ENCODE measurements at regions not wholly inside any gene's neighbourhood (a gene's known extent, or its start where the extent isn't known, plus 50 kb on each side); places are given as distances from the start of the nearest gene placed in this dataset.
A peak's percentile ranks its signal among the peaks of the same experiment; 100 is the strongest.

- peak; percentile 5 for DNase-seq (ENCODE audit: low read depth)
- TF ChIP-seq CTCF (conservative IDR thresholded peaks at IDR 0.05; ENCODE audit: low read depth, low read length) = no peak
- no peak overlapping the region for H3K4me3 ChIP-seq (ENCODE audit: low read depth, low read length)
Observed at GRCh38 chr2:5798084-5798483, 105.9 kb downstream of the SOX11 start.

- no peak for TF ChIP-seq CTCF (conservative IDR thresholded peaks at IDR 0.05; ENCODE audit: low read depth, low read length)
- no peak for DNase-seq (ENCODE audit: low read depth)
- no peak overlapping the region for H3K4me3 ChIP-seq (ENCODE audit: low read depth, low read length)
Observed at GRCh38 chr2:5799348-5799747, 107.2 kb downstream of the SOX11 start.

- H3K4me3 ChIP-seq (ENCODE audit: low read depth, low read length) = no peak overlapping the region
- DNase-seq (ENCODE audit: low read depth) = peak; percentile 21
- no peak for TF ChIP-seq CTCF (conservative IDR thresholded peaks at IDR 0.05; ENCODE audit: low read depth, low read length)
Observed at GRCh38 chr2:5803547-5803946, 111.4 kb downstream of the SOX11 start.

GRCh38 chr2:5818961-5819600, 126.9 kb downstream of the SOX11 start:
- no peak overlapping the region for H3K4me3 ChIP-seq (ENCODE audit: low read depth, low read length)
- no peak for DNase-seq (ENCODE audit: low read depth)
- no peak for TF ChIP-seq CTCF (conservative IDR thresholded peaks at IDR 0.05; ENCODE audit: low read depth, low read length)

GRCh38 chr2:5824126-5824525, 131.9 kb downstream of the SOX11 start:
- no peak for DNase-seq (ENCODE audit: low read depth)
- H3K4me3 ChIP-seq (ENCODE audit: low read depth, low read length) = no peak overlapping the region
- TF ChIP-seq CTCF (conservative IDR thresholded peaks at IDR 0.05; ENCODE audit: low read depth, low read length) = no peak

- H3K4me3 ChIP-seq (ENCODE audit: low read depth, low read length) = no peak overlapping the region
- no peak for TF ChIP-seq CTCF (conservative IDR thresholded peaks at IDR 0.05; ENCODE audit: low read depth, low read length)
- no peak for DNase-seq (ENCODE audit: low read depth)
Observed at GRCh38 chr2:5825686-5826085, 133.5 kb downstream of the SOX11 start.

GRCh38 chr2:5826979-5827655, 134.9 kb downstream of the SOX11 start:
- DNase-seq (ENCODE audit: low read depth) = no peak
- no peak for TF ChIP-seq CTCF (conservative IDR thresholded peaks at IDR 0.05; ENCODE audit: low read depth, low read length)
- H3K4me3 ChIP-seq (ENCODE audit: low read depth, low read length) = no peak overlapping the region

All from choroid plexus epithelial cell (primary cell).